ENCODE measurements at regions not wholly inside any gene's neighbourhood (a gene's known extent, or its start where the extent isn't known, plus 50 kb on each side); places are given as distances from the start of the nearest gene placed in this dataset.

DNA sequence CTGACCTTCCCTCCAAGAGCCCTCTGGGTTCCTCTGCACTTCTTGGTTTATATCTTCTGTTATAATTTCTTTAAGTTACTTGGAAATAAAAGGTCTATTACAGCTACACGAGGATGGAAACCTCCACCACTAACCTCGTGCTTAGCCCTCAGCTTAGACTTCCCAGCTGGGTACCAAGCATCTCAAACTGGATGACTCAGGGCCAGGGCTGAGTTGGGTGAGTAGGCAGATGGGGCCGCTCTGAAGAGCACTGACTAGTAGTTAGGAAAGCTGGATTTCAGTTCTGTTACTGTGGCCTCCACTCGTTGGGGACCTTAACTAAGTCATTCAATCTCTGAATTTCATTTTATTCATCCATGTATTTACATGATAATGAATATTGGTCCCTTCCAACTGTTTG, 1036.6 kb downstream of the IGSF11 start:
- intact Hi-C loops (cut with DNase I, micrococcal nuclease), result no loop called here

DNA sequence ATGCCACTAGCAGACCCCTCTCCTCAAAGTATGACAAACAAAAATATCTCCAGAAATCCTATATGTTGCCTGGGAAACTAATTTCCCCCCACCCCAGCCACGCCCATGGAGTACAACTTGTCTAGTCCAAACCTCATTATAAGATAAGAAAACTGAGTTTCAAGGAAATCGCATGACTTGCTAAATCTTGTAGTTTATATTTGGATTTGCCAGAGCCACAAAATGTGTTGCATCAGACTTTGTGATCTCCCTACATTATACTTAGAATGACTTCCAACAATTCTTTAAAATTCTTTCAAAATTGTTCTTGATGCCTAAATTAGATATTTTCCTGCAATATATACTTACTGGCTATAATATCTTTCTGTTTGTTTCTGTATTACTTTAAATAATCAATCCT, 1034.4 kb downstream of the IGSF11 start:
- Mint-ChIP-seq H3K9me3 (peaks cover 3% of the 10 kb centered on the region), H3K27me3 (no peaks in the 10 kb centered on the region), H3K4me3 (no peak overlapping the region), H3K36me3 (ENCODE audit: low read depth) (no peaks in the 10 kb centered on the region), H3K4me1 (ENCODE audit: low read depth) (no peaks in the 10 kb centered on the region), H3K27ac (no peak overlapping the region)
- ChIA-PET CTCF (no interaction called here), POLR2A (no interaction called here)
- TF ChIP-seq, protein P1, sequence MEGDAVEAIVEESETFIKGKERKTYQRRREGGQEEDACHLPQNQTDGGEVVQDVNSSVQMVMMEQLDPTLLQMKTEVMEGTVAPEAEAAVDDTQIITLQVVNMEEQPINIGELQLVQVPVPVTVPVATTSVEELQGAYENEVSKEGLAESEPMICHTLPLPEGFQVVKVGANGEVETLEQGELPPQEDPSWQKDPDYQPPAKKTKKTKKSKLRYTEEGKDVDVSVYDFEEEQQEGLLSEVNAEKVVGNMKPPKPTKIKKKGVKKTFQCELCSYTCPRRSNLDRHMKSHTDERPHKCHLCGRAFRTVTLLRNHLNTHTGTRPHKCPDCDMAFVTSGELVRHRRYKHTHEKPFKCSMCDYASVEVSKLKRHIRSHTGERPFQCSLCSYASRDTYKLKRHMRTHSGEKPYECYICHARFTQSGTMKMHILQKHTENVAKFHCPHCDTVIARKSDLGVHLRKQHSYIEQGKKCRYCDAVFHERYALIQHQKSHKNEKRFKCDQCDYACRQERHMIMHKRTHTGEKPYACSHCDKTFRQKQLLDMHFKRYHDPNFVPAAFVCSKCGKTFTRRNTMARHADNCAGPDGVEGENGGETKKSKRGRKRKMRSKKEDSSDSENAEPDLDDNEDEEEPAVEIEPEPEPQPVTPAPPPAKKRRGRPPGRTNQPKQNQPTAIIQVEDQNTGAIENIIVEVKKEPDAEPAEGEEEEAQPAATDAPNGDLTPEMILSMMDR (IDR thresholded peaks at IDR 0.05), result no peak
- Histone ChIP-seq H3K27ac (ENCODE audit: low read depth in 1 of 2, low read length in 2 of 2) (no peak overlapping the region), H3K27me3 (ENCODE audit: control insufficient read depth in 1 of 2, insufficient read depth in 2 of 2, low read length in 2 of 2) (peaks cover 0 to 11% of the 10 kb centered on the region in 2 experiments), H3K9me3 (ENCODE audit: control insufficient read depth in 1 of 2, insufficient read depth in 1 of 2, low read length in 2 of 2) (peaks cover 0 to 10% of the 10 kb centered on the region in 2 experiments), H3K36me3 (ENCODE audit: insufficient read depth, low read length) (no peaks in the 10 kb centered on the region), H3K4me1 (ENCODE audit: insufficient read depth, low read length) (peaks cover 4% of the 10 kb centered on the region), H3K4me3 (ENCODE audit: low read length) (no peak overlapping the region)
- DNase-seq, result no peak
- no peak for ATAC-seq (ENCODE audit: poor library complexity)
- intact Hi-C loops (cut with DNase I, micrococcal nuclease), result no loop called here

More for the DNA sequence above, 1036.6 kb downstream of the IGSF11 start:
- Mint-ChIP-seq H3K27ac (no peak overlapping the region), H3K4me3 (no peak overlapping the region), H3K4me1 (ENCODE audit: low read depth) (no peaks in the 10 kb centered on the region), H3K27me3 (no peaks in the 10 kb centered on the region), H3K36me3 (ENCODE audit: low read depth) (no peaks in the 10 kb centered on the region), H3K9me3 (no peaks in the 10 kb centered on the region)
- ATAC-seq (ENCODE audit: poor library complexity) (no peak), DNase-seq (no peak)
- TF ChIP-seq, protein P1 (IDR thresholded peaks at IDR 0.05), result no peak
- Histone ChIP-seq H3K27me3 (ENCODE audit: control insufficient read depth in 1 of 2, insufficient read depth in 2 of 2, low read length in 2 of 2) (peaks cover 0 to 11% of the 10 kb centered on the region in 2 experiments), H3K36me3 (ENCODE audit: insufficient read depth, low read length) (no peaks in the 10 kb centered on the region), H3K27ac (ENCODE audit: low read depth in 1 of 2, low read length in 2 of 2) (no peak overlapping the region), H3K4me3 (ENCODE audit: low read length) (no peak overlapping the region), H3K4me1 (ENCODE audit: insufficient read depth, low read length) (peaks cover 4% of the 10 kb centered on the region), H3K9me3 (ENCODE audit: control insufficient read depth in 1 of 2, insufficient read depth in 1 of 2, low read length in 2 of 2) (peaks cover 0 to 10% of the 10 kb centered on the region in 2 experiments)
- ChIA-PET POLR2A (no interaction called here), CTCF (no interaction called here)

DNA sequence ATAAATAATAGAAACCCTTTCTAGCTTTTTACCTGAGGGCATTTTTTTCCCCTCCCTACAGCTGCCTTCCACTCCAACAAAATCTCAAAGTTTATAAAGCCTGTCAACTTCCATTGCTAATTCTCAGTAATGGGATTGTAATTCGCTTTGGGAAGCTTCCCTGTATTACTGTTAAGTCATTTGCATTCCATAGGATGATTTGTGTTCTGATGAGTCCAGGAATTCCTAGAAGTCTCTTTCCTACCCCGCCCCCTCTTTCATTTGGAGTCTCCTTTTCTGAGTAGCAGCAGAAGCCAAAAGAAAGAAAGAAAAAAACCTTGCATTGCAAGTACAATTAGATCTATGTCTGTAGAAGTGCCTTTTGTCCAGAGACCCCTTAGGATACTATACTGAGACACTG, 1033.3 kb downstream of the IGSF11 start:
- POLR2A ChIA-PET, result no interaction called here
- H3K9me3 ChIP-seq (ENCODE audit: control insufficient read depth in 1 of 2, insufficient read depth in 1 of 2, low read length in 2 of 2), result peaks cover 0 to 10% of the 10 kb centered on the region in 2 experiments
- no peak overlapping the region for H3K27ac Mint-ChIP-seq
- H3K27me3 ChIP-seq (ENCODE audit: control insufficient read depth in 1 of 2, insufficient read depth in 2 of 2, low read length in 2 of 2), result peaks cover 0 to 11% of the 10 kb centered on the region in 2 experiments
- ATAC-seq (ENCODE audit: poor library complexity) (no peak), DNase-seq (no peak)
- intact Hi-C loops (cut with DNase I, micrococcal nuclease), result no loop called here
- peaks cover 4% of the 10 kb centered on the region for H3K4me1 ChIP-seq (ENCODE audit: insufficient read depth, low read length)
- no peak overlapping the region for H3K4me3 Mint-ChIP-seq
- peaks cover 5% of the 10 kb centered on the region for H3K9me3 Mint-ChIP-seq
- CTCF ChIA-PET, result interaction anchor here (1.0 kb wide), 1 partner anchor 10 kb away, joined by 3 read pairs; no protein-coding TSS in a partner anchor
- H3K27me3 Mint-ChIP-seq, result no peaks in the 10 kb centered on the region
- TF ChIP-seq, protein P1 (IDR thresholded peaks at IDR 0.05), result no peak
- H3K36me3 Mint-ChIP-seq (ENCODE audit: low read depth), result no peaks in the 10 kb centered on the region
- no peaks in the 10 kb centered on the region for H3K36me3 ChIP-seq (ENCODE audit: insufficient read depth, low read length)
- no peak overlapping the region for H3K27ac ChIP-seq (ENCODE audit: low read depth in 1 of 2, low read length in 2 of 2)
- H3K4me3 ChIP-seq (ENCODE audit: low read length), result no peak overlapping the region
- H3K4me1 Mint-ChIP-seq (ENCODE audit: low read depth), result no peaks in the 10 kb centered on the region

All from CD4-positive, alpha-beta T cell (primary cell).